Psoas muscle (tissue), 7 donors: ENCODE measurements at regions not wholly inside any gene's neighbourhood (a gene's known extent, or its start where the extent isn't known, plus 50 kb on each side); places are given as distances from the start of the nearest gene placed in this dataset.

Experiments used
- ATAC-seq, 4 donors: fragments of 200-7000 bp; cut with Tn5 transposase; one replicate each; pipeline ENCODE4 v1.9.1; 2020; ENCODE audit warnings: moderate library complexity in 3 of 4, mild to moderate bottlenecking in 2 of 4
- DNase-seq, 2 donors: peaks; one replicate each; pipeline ENCODE4 v3.0.0-alpha.2; 2020
- H3K27ac ChIP-seq: fragments of 200-600 bp; one replicate; pipeline ENCODE4 v1.8.0; 2022
- H3K27me3 ChIP-seq, 3 donors: fragments of 200-600 bp in 1 of 3; one replicate each; pipeline versions ENCODE4 v1.6.1 to v1.8.0; 2013 to 2022; ENCODE audit warnings: low read length in 2 of 3, mild to moderate bottlenecking in 2 of 3, moderate library complexity in 1 of 3; ENCODE audit not compliant: insufficient read depth in 3 of 3
- H3K36me3 ChIP-seq, 2 donors: fragments of 200-600 bp in 1 of 2; one replicate each; pipeline versions ENCODE4 v1.6.1 to v1.8.0; 2013 to 2022; ENCODE audit warnings: low read depth in 1 of 2, mild to moderate bottlenecking in 1 of 2, moderate library complexity in 1 of 2; ENCODE audit not compliant: insufficient read depth in 1 of 2
- H3K4me1 ChIP-seq: fragments of 200-600 bp; one replicate; pipeline ENCODE4 v1.8.0; 2022
- H3K4me3 ChIP-seq: fragments of 200-600 bp; one replicate; pipeline ENCODE4 v1.8.0; 2022; ENCODE audit warnings: mild to moderate bottlenecking
- H3K9me3 ChIP-seq: fragments of 200-600 bp; one replicate; pipeline ENCODE4 v1.8.0; 2022
- WGBS, 3 donors: extraction: QIAGEN DNeasy Blood & Tissue Kit; methylation state at CpG; one replicate each; pipeline versions ENCODE4 v1.1.6 to v1.1.7; 2013; 5-methylcytosine and 5-hydroxymethylcytosine counted together
- intact Hi-C, 2 donors: fragments of 100-400 bp; cut with DNase I; formaldehyde crosslinking; loops; one replicate each; pipeline versions ENCODE4 v1.11.0 to v1.14.2; 2022
- TF ChIP-seq, protein P1 (sequence below): fragments of 200-600 bp; IDR thresholded peaks from one replicate; pipeline ENCODE4 v1.8.0; 2022; ENCODE audit warnings: antibody characterized with exemption
- donor health status: healthy with polysubstance abuse.
- donor health status: DM: no; HTN: no; CAD: no; lungs with moderate emphysema.
- donor health status: Bipolar disorder and iron deficiency.
- donor health status: healthy.
- donor health status: DM: yes; HTN: yes; CAD: no.
- donor health status: DM: no; HTN: no; CAD: no.
- donor health status: DM: yes; HTN: yes; CAD: no.

GRCh38 chr2:6771634-6772611 lies 93.8 kb downstream of the CMPK2 start:
- DNase-seq (no peak), ATAC-seq (peak in 1 of 4 donors; percentile 46)
- H3K9me3 ChIP-seq, result no peaks in the 10 kb centered on the region
- H3K27me3 ChIP-seq, result no peaks in the 10 kb centered on the region
- no peak overlapping the region for H3K27ac ChIP-seq
- 71 to 75% (median 72%) methylated on average over 19 of the region's 19 CpGs for WGBS, 3 donors
- no peak overlapping the region for H3K4me3 ChIP-seq
- H3K4me1 ChIP-seq, result no peaks in the 10 kb centered on the region
- TF ChIP-seq, protein P1, sequence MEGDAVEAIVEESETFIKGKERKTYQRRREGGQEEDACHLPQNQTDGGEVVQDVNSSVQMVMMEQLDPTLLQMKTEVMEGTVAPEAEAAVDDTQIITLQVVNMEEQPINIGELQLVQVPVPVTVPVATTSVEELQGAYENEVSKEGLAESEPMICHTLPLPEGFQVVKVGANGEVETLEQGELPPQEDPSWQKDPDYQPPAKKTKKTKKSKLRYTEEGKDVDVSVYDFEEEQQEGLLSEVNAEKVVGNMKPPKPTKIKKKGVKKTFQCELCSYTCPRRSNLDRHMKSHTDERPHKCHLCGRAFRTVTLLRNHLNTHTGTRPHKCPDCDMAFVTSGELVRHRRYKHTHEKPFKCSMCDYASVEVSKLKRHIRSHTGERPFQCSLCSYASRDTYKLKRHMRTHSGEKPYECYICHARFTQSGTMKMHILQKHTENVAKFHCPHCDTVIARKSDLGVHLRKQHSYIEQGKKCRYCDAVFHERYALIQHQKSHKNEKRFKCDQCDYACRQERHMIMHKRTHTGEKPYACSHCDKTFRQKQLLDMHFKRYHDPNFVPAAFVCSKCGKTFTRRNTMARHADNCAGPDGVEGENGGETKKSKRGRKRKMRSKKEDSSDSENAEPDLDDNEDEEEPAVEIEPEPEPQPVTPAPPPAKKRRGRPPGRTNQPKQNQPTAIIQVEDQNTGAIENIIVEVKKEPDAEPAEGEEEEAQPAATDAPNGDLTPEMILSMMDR, result no peak
- H3K36me3 ChIP-seq, result no peaks in the 10 kb centered on the region
- intact Hi-C loops, result loop anchor here (2.0 to 10.0 kb wide), 3 partner anchors 419 to 857 kb away; no protein-coding TSS in a partner anchor

DNA sequence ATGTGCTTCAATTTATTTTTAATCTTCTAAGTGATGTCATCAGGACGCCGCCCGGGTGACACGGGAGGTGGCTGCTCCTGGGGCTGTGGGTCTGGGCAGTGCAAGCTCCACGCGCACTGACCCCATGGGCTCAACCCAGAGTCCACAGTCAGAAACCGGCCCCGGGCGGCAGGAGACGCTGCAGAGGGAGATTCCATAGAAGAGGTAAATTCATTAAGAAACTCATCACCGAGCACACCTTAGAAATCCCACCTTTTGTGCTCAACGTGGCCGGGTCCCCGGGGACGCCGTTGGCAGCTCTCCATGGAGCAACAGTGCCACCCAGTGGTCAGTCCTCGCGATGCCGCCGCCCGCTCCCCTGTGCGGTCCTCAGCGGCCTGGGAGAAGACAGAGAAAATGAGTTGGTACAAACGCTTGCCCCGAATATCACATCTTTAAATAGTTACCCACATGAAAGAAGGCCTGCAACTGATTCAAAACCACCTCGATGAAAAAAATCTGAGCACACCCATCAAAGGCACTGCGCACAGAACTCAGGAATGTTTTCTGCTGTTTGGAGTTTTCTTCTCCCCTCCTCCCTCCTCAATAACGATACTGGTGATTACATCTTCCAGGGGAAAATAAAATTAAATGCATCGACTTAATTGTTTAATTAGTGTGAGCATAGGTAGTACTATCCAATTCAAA lies 92.6 kb downstream of the CMPK2 start:
- Histone ChIP-seq H3K27ac (no peak overlapping the region), H3K27me3 (no peaks in the 10 kb centered on the region), H3K9me3 (no peaks in the 10 kb centered on the region), H3K4me1 (no peaks in the 10 kb centered on the region), H3K36me3 (no peaks in the 10 kb centered on the region), H3K4me3 (no peak overlapping the region)
- 14 to 16% (median 15%) methylated on average over 29 of the region's 29 CpGs for WGBS, 3 donors
- intact Hi-C loops, result loop anchor here (2.0 to 10.0 kb wide), 3 partner anchors 420 to 858 kb away; no protein-coding TSS in a partner anchor
- TF ChIP-seq, protein P1, result peak; percentile 97
- ATAC-seq (peak; percentile 81 to 91 (median 86)), DNase-seq (peak; percentile 36 to 69)

DNA sequence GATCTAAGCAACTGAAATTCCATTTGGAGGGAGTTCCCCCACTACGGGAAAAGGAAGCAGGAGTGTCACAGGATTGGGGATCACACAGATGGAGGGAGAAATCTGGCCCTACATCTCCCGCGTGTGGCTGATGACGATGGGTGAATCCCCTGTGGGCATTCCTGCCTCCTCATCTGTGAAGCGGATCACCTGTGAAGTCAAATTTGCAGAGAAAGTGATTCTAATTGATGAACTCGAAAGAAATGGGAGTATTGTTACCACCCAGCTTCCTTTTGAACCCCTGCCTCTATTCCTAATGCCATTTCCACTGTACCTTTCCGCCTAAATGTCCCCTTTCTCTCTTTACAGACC lies 92.0 kb downstream of the CMPK2 start:
- no peak for DNase-seq
- no peak for ATAC-seq
- WGBS, 3 donors, result 69 to 84% (median 76%) methylated on average over 7 of the region's 7 CpGs
- TF ChIP-seq, protein P1, result no peak
- Histone ChIP-seq H3K9me3 (no peaks in the 10 kb centered on the region), H3K36me3 (no peaks in the 10 kb centered on the region), H3K27ac (no peak overlapping the region), H3K27me3 (no peaks in the 10 kb centered on the region), H3K4me3 (no peak overlapping the region), H3K4me1 (no peaks in the 10 kb centered on the region)
- intact Hi-C loops, result loop anchor here (2.0 to 10.0 kb wide), 3 partner anchors 421 to 859 kb away; no protein-coding TSS in a partner anchor

- intact Hi-C loops, result loop anchor here in 1 of 2 donors (10.0 kb wide), 1 partner anchor 861 kb away; no protein-coding TSS in a partner anchor
- Histone ChIP-seq H3K27me3 (no peaks in the 10 kb centered on the region), H3K4me1 (no peaks in the 10 kb centered on the region), H3K4me3 (no peak overlapping the region), H3K27ac (no peak overlapping the region), H3K36me3 (no peaks in the 10 kb centered on the region), H3K9me3 (no peaks in the 10 kb centered on the region)
- DNase-seq, result no peak
- 67 to 75% (median 69%) methylated on average over 4 of the region's 4 CpGs for WGBS, 3 donors
- TF ChIP-seq, protein P1, result no peak
- no peak for ATAC-seq
These were observed 89.6 kb downstream of the CMPK2 start for GRCh38 chr2:6776125-6776524.
